CD4-positive, alpha-beta T cell treated with Interleukin-2 at 100 ng/mL for 4 hours (primary cell): ENCODE measurements at regions not wholly inside any gene's neighbourhood (a gene's known extent, or its start where the extent isn't known, plus 50 kb on each side); places are given as distances from the start of the nearest gene placed in this dataset.

Experiments
- DNase-seq: peaks from one replicate; pipeline ENCODE4 v3.0.0-alpha.2; 2020; ENCODE audit warnings: low spot score

GRCh38 chr7:52980129-52980528 is 55.3 kb upstream of the POM121L12 start:
- no peak for DNase-seq

DNA sequence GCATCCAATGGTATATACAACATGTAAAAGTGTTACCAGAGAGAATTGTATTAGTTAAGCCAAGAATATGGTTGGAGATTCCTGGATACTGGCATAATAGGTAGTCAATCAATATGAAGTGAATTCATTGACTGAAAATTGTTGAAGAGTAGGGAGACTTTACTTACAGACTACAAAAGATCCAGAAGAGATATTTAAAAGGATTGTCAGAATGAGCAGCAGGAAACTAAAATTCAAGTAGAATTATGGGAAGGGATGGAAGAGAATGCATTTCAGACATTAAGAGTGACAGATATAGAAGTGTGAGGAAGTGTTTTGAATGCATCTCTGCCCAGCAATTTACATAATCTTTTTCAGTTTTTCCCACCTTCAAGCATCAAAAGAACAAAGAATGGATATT is 62.3 kb upstream of the POM121L12 start:
- no peak for DNase-seq

DNA sequence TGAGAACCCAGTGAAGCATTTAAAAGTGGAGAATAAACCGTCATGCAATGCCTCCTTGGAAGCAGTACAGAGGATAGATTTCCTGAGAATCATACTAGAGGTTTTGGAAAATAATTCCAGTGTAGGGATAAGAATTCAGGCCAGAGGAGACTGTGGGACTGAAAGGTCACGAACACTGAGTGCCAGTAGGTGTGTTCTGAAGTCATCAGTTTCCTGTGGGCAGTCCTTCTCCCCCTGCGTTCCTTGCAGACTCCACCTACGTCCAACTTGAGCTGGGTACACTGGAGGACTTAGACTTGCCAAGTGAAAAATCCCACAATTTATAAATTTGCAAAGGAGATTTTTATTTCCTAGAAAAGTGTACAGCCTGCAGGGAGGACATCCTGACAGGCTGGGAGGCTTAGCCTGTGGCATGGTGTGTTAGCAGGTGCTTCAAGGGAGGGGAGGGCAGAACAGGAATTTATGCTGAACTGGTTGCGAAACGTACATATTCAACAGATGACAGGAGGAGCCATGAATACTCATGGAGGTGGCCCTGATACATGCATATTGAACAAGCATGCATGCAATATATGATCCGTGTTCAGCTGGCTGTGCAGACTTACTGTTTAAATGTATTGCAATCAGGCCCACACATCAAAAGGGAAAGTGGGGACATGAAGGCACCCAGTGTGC is 72.9 kb upstream of the POM121L12 start:
- DNase-seq, result no peak

DNA sequence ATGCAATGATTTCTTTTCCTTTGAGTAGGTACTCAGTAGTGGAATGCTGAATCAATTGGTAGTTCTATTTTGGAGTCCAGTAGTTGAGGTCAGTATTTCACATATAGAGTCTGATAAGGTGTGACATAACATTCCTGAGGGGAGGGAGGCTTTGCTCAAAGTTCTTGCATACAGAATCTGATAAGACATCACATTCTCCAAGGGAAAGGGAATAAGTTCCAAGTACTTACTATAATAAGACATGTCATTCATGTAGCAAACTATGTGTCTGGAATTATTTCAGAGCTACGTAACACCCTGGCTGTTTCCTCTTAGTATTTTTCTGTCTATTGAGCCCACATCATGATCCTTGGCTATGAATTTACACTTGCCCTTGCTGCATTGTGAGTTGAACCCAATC is 74.3 kb upstream of the POM121L12 start:
- DNase-seq, result no peak

- no peak for DNase-seq
These were observed 75.4 kb upstream of the POM121L12 start for GRCh38 chr7:52959878-52960660.

DNA sequence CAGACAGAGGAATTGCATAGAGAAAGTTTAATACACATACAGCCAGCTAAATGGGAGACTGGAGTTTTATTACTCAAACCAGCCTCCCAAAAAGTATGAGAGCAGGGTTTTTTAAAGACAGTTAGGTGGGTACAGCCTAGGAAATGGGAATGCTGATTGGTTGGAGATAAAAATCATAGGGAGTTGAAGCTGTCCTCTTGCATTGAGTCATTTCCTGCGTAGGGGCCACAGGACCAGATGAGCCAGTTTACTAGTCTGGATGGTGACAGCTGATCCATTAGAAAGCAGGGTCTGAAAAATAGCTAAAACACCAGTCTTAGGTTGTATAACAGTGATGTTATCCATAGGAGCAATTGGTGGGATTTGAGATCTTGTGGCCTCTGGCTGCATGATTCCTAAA is 76.1 kb upstream of the POM121L12 start:
- DNase-seq, result no peak

GRCh38 chr7:52958621-52959140 is 76.8 kb upstream of the POM121L12 start:
- DNase-seq, result no peak

- no peak for DNase-seq
These were observed 79.0 kb upstream of the POM121L12 start for GRCh38 chr7:52956379-52956915.

DNA sequence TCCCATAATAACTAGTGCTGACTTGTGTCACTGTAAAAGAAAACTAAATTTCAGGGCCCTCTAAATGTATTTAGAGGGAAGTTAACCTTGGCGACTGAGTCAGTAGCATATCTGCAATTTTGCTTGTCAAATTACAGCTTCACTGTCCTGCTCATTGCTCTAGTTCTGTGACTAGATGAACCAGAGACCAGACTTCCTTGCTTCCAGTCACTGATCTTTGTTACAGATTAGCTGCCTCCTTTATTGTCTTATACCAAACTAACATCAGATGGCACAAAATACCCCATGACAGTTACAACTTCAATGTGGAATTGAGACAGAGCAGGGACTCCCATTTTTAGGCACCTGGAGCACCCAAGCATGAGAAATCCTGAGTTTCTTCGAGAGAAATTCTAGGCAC is 79.9 kb upstream of the POM121L12 start:
- no peak for DNase-seq

DNA sequence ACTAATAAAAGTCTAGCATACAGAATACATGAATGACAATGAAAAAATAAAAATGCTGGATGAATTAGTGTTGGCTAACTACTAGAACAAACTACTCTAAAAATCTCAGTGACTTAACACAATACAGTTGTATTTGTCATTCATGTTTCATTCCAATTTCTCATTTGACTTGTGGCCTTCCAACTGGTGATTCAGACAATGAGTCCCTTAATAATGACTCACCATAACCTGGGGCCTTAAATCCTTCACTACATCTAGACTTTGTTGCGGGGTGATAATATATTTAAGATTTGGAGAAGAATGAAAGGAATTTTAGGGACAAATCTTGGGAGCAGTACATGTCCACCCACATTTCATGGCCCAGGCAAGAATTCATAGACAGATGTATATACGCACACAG is 90.5 kb upstream of the POM121L12 start:
- DNase-seq, result no peak

DNA sequence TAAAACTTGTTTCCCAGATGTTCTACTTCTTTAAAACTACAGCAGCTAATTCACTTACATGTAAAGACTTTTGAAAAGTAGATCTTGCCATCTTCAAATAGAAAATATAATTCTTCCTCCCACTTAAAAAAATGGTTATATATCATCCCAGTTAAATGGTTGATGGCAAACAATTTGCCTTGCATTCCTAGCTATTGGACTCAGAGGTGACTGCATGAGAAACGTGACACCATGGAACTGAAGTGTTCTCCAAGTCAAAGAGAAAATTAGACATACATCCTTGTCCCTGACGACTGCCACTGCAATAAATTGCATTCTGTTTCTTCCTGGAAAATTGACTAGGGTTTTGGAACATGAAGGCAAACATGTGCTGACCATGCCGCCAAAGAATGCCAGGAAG is 95.0 kb upstream of the POM121L12 start:
- DNase-seq, result no peak

DNA sequence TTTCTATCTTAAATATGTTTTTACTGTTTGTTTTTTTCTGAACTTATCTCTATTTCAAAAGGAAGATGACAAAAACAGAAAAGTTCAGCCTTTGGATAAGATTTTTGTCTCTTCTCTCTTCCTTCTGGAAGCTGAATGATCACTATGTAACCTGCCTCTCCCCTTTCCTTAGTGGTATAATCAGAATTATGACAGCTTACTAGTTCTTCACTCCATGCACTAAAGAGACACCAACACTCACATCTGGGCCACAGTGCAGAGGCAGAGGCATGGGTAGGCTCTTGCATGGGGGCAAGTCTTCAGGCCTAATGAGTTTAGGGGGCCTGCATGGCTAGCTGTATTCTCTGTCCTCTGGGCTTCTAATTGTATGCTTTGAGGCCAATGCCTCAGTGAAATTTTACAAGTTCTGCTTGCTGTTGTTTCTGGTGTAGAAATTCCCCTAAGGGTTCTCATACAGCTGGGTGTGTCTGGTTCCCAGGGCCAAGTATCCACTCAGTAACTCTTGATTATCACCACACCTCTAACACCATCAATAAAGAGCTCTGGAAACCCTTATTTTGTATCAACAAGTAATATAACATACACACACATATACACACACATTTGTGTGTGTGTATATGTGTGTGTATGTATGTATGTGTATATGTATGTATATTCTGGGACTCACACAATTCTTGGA is 96.8 kb upstream of the POM121L12 start:
- no peak for DNase-seq

- DNase-seq, result no peak
These were observed 98.7 kb upstream of the POM121L12 start for GRCh38 chr7:52936750-52937149.

DNA sequence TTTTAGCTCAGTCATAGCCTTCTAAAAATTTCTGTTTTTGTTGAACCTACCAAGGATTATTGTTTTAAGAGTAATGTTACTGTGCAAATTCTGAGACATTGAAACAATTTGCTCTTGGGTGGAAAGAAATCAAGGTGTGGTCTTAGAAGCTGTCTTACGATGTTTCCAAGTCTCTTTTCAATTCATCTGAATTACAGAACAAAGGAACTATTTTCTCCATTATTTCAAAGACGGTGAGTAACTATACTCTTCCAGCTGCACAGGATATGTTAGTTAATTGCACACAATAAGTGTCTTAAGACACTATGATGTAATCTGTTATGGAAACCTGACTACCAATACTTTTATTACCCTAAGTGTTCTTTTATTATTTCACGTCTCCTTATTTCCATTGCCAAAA is 106.8 kb upstream of the POM121L12 start:
- DNase-seq, result no peak

- no peak for DNase-seq
These were observed 110.1 kb upstream of the POM121L12 start for GRCh38 chr7:52925332-52925731.

GRCh38 chr7:52920977-52921376 is 114.5 kb upstream of the POM121L12 start:
- no peak for DNase-seq

GRCh38 chr7:52917982-52918578 is 117.4 kb upstream of the POM121L12 start:
- DNase-seq, result no peak

GRCh38 chr7:52911795-52912194 is 123.6 kb upstream of the POM121L12 start:
- no peak for DNase-seq

- DNase-seq, result no peak
These were observed 124.1 kb upstream of the POM121L12 start for GRCh38 chr7:52911326-52911725.

GRCh38 chr7:52909935-52910334 is 125.5 kb upstream of the POM121L12 start:
- DNase-seq, result no peak

DNA sequence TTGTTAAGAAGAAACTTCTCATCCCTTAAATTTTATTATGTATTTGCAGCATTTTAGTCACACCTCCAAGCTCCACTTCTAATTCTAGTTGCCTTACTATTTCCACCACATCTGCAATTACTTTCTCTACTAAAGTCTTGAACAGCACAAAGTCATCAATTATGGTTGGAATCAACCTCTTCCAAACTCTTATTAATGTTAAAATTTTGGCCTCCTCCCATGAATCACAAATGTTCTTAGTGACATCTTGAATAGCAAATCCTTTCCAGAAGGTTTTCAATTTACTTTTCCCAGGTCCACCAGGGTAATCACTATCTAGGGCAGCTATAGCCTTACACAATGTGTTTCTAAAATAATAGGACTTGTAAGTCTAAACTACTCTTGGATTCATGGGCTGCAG is 126.3 kb upstream of the POM121L12 start:
- DNase-seq, result no peak

- DNase-seq, result no peak
These were observed 137.7 kb upstream of the POM121L12 start for GRCh38 chr7:52897713-52898112.
